ENCODE measurements at regions not wholly inside any gene's neighbourhood (a gene's known extent, or its start where the extent isn't known, plus 50 kb on each side); places are given as distances from the start of the nearest gene placed in this dataset.

- TF ChIP-seq NRF1 (IDR thresholded peaks at IDR 0.05; ENCODE audit: low read depth, low read length): no peak
- TF ChIP-seq GATA2 (CRISPR knock-in tag; IDR thresholded peaks at IDR 0.05): no peak
- no peak for TF ChIP-seq CHD2 (IDR thresholded peaks at IDR 0.05; ENCODE audit: low read length, partially characterized antibody)
- TF ChIP-seq, protein P1, sequence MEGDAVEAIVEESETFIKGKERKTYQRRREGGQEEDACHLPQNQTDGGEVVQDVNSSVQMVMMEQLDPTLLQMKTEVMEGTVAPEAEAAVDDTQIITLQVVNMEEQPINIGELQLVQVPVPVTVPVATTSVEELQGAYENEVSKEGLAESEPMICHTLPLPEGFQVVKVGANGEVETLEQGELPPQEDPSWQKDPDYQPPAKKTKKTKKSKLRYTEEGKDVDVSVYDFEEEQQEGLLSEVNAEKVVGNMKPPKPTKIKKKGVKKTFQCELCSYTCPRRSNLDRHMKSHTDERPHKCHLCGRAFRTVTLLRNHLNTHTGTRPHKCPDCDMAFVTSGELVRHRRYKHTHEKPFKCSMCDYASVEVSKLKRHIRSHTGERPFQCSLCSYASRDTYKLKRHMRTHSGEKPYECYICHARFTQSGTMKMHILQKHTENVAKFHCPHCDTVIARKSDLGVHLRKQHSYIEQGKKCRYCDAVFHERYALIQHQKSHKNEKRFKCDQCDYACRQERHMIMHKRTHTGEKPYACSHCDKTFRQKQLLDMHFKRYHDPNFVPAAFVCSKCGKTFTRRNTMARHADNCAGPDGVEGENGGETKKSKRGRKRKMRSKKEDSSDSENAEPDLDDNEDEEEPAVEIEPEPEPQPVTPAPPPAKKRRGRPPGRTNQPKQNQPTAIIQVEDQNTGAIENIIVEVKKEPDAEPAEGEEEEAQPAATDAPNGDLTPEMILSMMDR (IDR thresholded peaks at IDR 0.05): no peak
Measured at GRCh38 chr5:103902893-103903292, 340.3 kb upstream of the NUDT12 start.
